MV-4-11 (cell line): ENCODE measurements at regions not wholly inside any gene's neighbourhood (a gene's known extent, or its start where the extent isn't known, plus 50 kb on each side); places are given as distances from the start of the nearest gene placed in this dataset.
"Not testable (repeated sequence)": the region's sequence is repeated elsewhere in the genome, so short reads cannot be mapped to it uniquely, and the experiment has no call there.

ENCODE experiments used
- DNase-seq: peaks from one replicate; lab custom pipeline; 2025; lab: John Stamatoyannopoulos, UW

- not testable (repeated sequence) for DNase-seq
These were observed 144.8 kb upstream of the XIRP2 start for GRCh38 chr2:166743482-166743881.

GRCh38 chr2:166727095-166727494 is 161.2 kb upstream of the XIRP2 start:
- DNase-seq: peak; percentile 95

- DNase-seq: no peak
These were observed 162.1 kb upstream of the XIRP2 start for GRCh38 chr2:166725927-166726924.

GRCh38 chr2:166716968-166717367 is 171.3 kb upstream of the XIRP2 start:
- no peak for DNase-seq

- peak; percentile 5 for DNase-seq
These were observed 188.2 kb upstream of the XIRP2 start for GRCh38 chr2:166700079-166700478.

- DNase-seq: no peak
These were observed 193.1 kb upstream of the XIRP2 start for GRCh38 chr2:166695154-166695553.

- DNase-seq: not testable (repeated sequence)
These were observed 192.0 kb upstream of the SCN7A start for GRCh38 chr2:166686057-166686456.

GRCh38 chr2:166677996-166678395 is 183.9 kb upstream of the SCN7A start:
- no peak for DNase-seq

GRCh38 chr2:166676716-166677115 is 182.7 kb upstream of the SCN7A start:
- DNase-seq: no peak

- no peak for DNase-seq
These were observed 181.5 kb upstream of the SCN7A start for GRCh38 chr2:166675553-166675952.

GRCh38 chr2:166673986-166674385 is 179.9 kb upstream of the SCN7A start:
- peak; percentile 31 for DNase-seq

GRCh38 chr2:166671801-166672200 is 177.8 kb upstream of the SCN7A start:
- DNase-seq: no peak

GRCh38 chr2:166671235-166671634 is 177.2 kb upstream of the SCN7A start:
- DNase-seq: no peak

GRCh38 chr2:166665991-166666940 is 172.2 kb upstream of the SCN7A start:
- no peak for DNase-seq

GRCh38 chr2:166661824-166662223 is 167.8 kb upstream of the SCN7A start:
- no peak for DNase-seq

GRCh38 chr2:166661391-166661790 is 167.3 kb upstream of the SCN7A start:
- DNase-seq: no peak

- DNase-seq: no peak
These were observed 164.9 kb upstream of the SCN7A start for GRCh38 chr2:166658901-166659300.

- no peak for DNase-seq
These were observed 159.2 kb upstream of the SCN7A start for GRCh38 chr2:166653185-166653813.

- DNase-seq: no peak
These were observed 157.9 kb upstream of the SCN7A start for GRCh38 chr2:166651991-166652390.

GRCh38 chr2:166651080-166651675 is 157.1 kb upstream of the SCN7A start:
- DNase-seq: no peak

- no peak for DNase-seq
These were observed 153.9 kb upstream of the SCN7A start for GRCh38 chr2:166647935-166648334.

GRCh38 chr2:166643980-166644379 is 149.9 kb upstream of the SCN7A start:
- no peak for DNase-seq
